Fibroblast of pulmonary artery (primary cell): ENCODE measurements at regions not wholly inside any gene's neighbourhood (a gene's known extent, or its start where the extent isn't known, plus 50 kb on each side); places are given as distances from the start of the nearest gene placed in this dataset.

Source experiments
- DNase-seq: peaks from one replicate; pipeline ENCODE4 v3.0.0-alpha.2; 2010; ENCODE audit warnings: low read depth
- H3K4me3 ChIP-seq: replicated peaks from 2 replicates; pipeline ENCODE4 v1.5.1; 2011; ENCODE audit warnings: low read depth, mild to moderate bottlenecking, control low read depth, low read length, moderate library complexity
- CTCF ChIP-seq: IDR thresholded peaks from 2 replicates; pipeline ENCODE4 v1.5.1; 2011; ENCODE audit warnings: mild to moderate bottlenecking, control low read depth, low read length, inconsistent platforms; ENCODE audit errors: missing control alignments

- DNase-seq = peak; percentile 94
- no peak for TF ChIP-seq CTCF
- no peak overlapping the region for H3K4me3 ChIP-seq
Measured at GRCh38 chr14:28515571-28515970, 251.0 kb upstream of the FOXG1 start.

GRCh38 chr14:28536889-28537288 is 229.7 kb upstream of the FOXG1 start:
- H3K4me3 ChIP-seq = no peak overlapping the region
- DNase-seq = no peak
- no peak for TF ChIP-seq CTCF

GRCh38 chr14:28542040-28542439 is 224.5 kb upstream of the FOXG1 start:
- DNase-seq = peak; percentile 83
- H3K4me3 ChIP-seq = no peak overlapping the region
- no peak for TF ChIP-seq CTCF

GRCh38 chr14:28565345-28565744 is 201.2 kb upstream of the FOXG1 start:
- DNase-seq = no peak
- no peak for TF ChIP-seq CTCF
- no peak overlapping the region for H3K4me3 ChIP-seq

- no peak overlapping the region for H3K4me3 ChIP-seq
- TF ChIP-seq CTCF = no peak
- DNase-seq = no peak
Measured at GRCh38 chr14:28570391-28570790, 196.2 kb upstream of the FOXG1 start.

GRCh38 chr14:28571636-28572035 is 195.0 kb upstream of the FOXG1 start:
- no peak overlapping the region for H3K4me3 ChIP-seq
- no peak for TF ChIP-seq CTCF
- DNase-seq = no peak

- no peak for TF ChIP-seq CTCF
- H3K4me3 ChIP-seq = no peak overlapping the region
- DNase-seq = no peak
Measured at GRCh38 chr14:28576523-28576922, 190.1 kb upstream of the FOXG1 start.
